Activated naive CD4-positive, alpha-beta T cell treated with Interleukin-2 at 50 U/mL for 16 hours (primary cell): ENCODE measurements at regions not wholly inside any gene's neighbourhood (a gene's known extent, or its start where the extent isn't known, plus 50 kb on each side); places are given as distances from the start of the nearest gene placed in this dataset.

Experiments
- DNase-seq: peaks from one replicate; pipeline ENCODE4 v3.0.0-alpha.2; 2020

DNA sequence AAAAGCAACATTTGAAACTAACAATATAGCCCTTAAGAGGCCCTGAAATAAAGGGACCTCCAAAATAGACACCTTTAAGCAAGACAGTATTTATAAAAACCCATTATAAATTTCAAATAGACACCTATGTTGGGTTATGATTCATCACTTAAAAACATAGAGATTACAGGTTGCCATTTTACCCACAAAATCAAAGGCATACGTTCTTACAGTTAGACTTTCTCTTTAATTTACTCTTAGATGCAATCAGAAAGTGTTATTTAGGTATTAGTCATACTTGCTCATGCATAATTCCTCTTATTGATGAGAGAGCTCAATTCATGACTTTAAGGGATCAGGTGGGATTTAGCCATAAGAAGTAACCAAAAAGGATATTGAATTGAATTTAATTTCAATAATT lies 51.5 kb upstream of the TMEM200A start:
- DNase-seq = no peak

- DNase-seq = no peak
These were observed 52.6 kb upstream of the TMEM200A start for GRCh38 chr6:130313206-130313605.

- no peak for DNase-seq
These were observed 56.8 kb upstream of the TMEM200A start for GRCh38 chr6:130309028-130309427.

- no peak for DNase-seq
These were observed 58.0 kb upstream of the TMEM200A start for GRCh38 chr6:130307752-130308361.

DNA sequence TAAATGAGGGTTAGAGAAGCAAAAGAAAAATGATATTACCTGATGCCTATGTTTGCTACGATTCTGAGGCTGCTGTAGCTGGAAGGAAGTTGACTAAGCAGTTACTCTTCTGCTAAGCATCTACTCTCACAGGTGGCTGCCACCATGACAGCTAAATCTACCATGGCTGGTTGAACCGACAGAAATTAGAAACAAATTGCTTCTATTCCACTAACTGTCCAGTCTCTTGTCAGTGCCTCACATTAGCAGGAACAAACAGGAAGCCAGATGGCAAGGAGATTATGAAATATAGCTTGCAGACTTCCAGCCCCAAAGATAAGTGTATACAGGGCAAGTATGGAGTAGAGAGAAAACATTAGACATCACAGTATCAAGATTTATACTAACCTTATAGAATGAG lies 59.4 kb upstream of the TMEM200A start:
- DNase-seq = no peak

DNA sequence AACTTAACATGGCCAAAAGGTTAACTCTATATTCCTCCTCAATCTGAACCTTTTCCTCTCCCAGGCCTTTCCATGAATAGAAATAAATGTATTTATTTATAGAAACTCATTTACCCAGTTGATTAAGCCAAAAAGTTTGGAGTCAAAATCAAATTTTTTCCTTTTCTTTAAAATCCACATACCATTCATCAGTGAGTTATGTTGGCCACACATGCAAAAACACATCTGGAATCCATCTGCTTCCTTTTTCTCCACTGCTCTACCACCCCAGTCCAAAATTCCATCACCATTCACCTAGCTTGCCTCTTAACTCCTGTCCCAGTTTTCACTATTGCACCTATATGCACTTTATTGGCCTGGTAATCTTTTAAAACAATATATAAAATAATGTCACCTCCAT lies 62.4 kb upstream of the TMEM200A start:
- no peak for DNase-seq

DNA sequence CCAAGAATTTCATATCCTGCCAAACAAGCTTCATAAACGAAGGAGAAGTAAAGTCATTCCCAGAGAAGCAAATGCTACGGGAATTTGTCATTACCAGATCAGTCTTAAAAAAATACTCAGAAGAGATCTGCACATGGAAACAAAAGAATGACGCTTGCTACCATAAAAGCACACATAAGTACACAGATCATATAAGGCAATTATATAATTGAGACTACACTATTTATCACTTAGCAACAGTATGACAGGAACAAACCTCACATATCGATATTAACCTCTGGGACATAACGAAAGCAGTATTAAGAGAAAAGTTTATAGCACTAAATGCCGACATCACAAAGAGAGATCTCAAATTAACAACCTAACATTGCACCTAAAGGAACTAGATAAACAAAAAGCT lies 67.6 kb upstream of the TMEM200A start:
- DNase-seq = no peak

GRCh38 chr6:130296854-130297253 lies 69.0 kb upstream of the TMEM200A start:
- no peak for DNase-seq

- peak; percentile 12 for DNase-seq
These were observed 71.0 kb upstream of the SAMD3 start for GRCh38 chr6:130293800-130294199.

DNA sequence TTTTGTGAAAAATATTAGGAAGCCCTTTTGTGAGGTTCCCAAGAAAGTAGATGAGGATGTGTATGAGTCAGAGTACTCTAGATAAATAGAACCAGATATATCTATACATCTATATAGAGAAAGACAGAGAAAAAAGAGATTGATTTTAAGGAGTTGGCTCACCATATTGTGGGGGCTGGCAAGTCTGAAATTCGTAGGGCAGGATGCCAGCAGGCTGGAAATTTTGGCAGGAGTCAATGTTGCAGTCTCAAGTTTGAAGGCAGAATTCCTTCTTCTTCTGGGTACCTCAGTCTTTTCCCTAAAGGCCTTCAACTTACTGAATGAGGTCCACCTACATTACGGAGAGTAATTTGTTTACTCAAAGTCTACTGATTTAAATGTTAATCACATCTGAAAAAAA lies 65.3 kb upstream of the SAMD3 start:
- DNase-seq = no peak

DNA sequence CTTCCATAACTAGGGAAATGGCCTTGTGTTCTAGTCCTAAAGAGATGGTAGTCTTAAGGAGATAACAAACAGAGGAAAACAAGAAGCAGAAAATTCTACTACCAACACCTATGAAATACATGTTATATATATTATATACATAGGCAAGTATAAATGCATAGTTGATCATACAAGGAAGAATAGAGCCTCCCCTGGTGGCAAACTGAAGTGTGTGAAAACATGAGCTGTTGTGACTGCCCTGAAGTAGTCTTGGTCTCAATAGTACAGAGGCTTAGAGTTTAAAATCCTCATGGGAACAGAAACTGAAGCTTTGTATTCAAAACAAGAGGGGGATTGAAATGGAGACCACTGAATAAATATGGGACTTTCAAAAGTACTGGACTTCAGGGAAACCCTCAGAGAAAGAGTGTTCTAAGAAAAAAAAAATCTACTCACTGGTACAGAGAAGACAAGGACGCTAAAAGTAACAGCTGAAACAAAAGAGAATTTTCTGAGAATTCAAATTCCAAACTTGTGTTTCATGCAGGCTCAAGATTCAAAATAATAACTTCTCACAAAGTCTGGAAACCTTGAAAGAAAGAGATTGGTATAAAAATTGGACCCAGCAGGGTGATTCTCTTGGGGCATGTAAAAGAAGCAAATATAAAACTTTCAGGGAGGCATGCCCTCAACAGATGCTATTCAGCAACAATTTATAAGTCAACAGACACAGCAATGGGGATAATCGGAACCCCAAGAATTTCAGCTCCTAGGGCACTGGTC lies 59.7 kb upstream of the SAMD3 start:
- no peak for DNase-seq

DNA sequence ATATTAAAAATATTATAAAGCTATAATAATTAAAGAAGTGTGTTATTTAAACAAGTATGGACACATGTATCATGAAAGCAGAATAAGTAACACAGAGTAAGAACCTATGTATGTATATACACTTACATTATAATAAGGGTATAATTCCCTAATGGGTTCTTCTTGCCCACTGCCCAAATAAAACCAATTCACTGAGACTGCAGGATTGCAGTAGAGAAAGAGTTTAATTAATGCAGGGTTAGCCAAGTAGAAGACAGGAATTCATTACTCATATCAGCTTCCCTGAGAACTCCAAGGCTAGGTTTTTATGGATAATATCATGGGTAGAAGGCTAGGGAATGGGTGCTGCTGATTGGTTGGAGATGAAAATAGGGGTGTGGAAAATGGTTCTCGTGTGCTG lies 53.8 kb upstream of the SAMD3 start:
- DNase-seq = no peak

DNA sequence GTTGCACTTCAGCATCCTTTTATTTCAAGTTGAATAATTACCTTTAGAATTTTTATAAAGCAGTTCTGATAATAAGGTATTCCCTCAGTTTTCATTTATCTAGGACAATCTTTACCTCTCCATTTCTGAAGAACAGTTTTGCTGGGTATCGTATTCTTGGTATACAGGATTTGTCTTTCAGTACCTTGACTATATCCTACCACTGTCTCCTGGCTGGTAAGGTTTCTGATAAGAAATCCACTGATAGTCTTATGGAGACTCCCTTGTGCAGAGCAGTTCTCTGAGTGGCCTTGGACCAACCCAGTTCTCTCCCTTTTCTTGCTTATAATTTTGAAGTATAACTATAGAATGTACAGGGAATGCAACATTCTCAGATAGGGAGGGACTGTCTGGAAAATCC lies 51.3 kb upstream of the SAMD3 start:
- no peak for DNase-seq
